ENCODE measurements at regions not wholly inside any gene's neighbourhood (a gene's known extent, or its start where the extent isn't known, plus 50 kb on each side); places are given as distances from the start of the nearest gene placed in this dataset.

DNA sequence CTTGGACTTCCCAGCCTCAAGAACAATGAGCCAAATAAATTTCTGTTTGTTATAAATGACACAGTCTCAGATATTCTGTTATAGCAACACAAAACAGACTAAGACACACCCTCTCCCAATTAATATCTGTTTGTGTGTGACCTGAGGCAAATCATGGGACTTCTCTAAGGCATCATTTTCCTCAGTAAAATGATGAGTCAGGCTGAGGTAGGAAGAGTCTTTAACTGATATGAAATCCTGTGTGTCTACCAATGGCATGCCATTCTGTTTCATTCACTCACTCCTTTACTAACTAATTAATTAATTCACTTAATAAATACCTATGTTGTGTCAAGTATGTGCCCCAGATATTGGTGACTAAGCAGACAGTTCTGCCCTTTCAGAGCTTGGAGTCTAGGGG is 258.4 kb upstream of the CRY1 start:
- TF ChIP-seq CTCF (conservative IDR thresholded peaks at IDR 0.05; ENCODE audit: low read length), result no peak
- TF ChIP-seq EZH2phosphoT487 (IDR thresholded peaks at IDR 0.05; ENCODE audit: borderline replicate concordance), result no peak
